GM18868 (cell line): ENCODE measurements at regions not wholly inside any gene's neighbourhood (a gene's known extent, or its start where the extent isn't known, plus 50 kb on each side); places are given as distances from the start of the nearest gene placed in this dataset.

ENCODE experiments used
- ATAC-seq: cut with Tn5 transposase; IDR thresholded peaks from one replicate; pipeline ENCODE4 v1.9.1; 2021; ENCODE audit warnings: mild to moderate bottlenecking, moderate library complexity; ENCODE audit not compliant: unreplicated experiment

DNA sequence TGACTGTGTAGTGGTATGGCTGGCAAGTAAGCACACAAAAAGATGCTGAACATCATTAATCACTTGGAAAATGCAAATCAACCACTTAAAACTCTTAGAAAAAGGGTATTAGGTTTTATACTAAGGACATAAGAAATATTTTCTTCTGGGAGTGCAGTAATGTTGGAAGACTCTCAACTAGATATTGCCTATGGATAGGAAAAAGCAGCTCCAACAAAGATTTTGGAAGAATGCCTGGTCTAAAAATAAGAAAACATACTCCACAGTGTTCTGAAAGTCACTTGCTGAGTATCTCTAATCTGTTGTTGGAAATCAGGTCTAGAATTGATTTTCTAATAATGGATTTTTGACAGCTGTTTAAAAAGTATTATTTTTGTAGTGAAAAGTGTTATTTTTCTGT, 50.8 kb upstream of the PHYHIPL start:
- ATAC-seq = no peak

DNA sequence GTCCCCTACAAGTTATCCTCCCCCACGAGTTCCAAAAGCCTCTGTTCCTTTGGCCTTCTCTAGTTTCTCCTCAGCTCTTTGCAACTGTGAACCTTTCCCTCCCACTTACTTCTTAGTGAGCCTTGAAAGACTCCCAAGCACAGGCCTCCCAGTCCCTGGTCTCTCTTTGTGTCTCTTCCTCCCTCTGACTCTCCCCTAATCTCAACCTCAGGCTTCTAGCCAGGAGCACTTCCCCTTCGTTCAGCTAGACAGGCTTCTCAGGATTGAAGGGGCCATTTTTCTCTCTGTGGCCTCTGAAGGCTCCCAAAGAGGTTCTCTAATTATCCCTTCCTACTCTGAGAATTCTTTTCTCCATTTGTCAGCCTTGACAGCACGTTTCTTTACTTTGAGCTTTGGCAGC, 50.2 kb upstream of the PHYHIPL start:
- peak; percentile 42 for ATAC-seq
